ENCODE measurements at regions not wholly inside any gene's neighbourhood (a gene's known extent, or its start where the extent isn't known, plus 50 kb on each side); places are given as distances from the start of the nearest gene placed in this dataset.

GRCh38 chr2:185472574-185472973 is 266.0 kb upstream of the FSIP2 start:
- ATAC-seq (ENCODE audit: poor library complexity) (no peak), DNase-seq (no peak)
- H3K9me3 Mint-ChIP-seq, result no peaks in the 10 kb centered on the region
- H3K9me3 ChIP-seq (ENCODE audit: control insufficient read depth in 1 of 2, insufficient read depth in 1 of 2, low read length in 2 of 2), result peaks cover 0 to 19% of the 10 kb centered on the region in 2 experiments
- intact Hi-C loops (cut with DNase I, micrococcal nuclease), result no loop called here
- no peak overlapping the region for H3K4me3 Mint-ChIP-seq
- TF ChIP-seq CTCF (IDR thresholded peaks at IDR 0.05), result no peak
- POLR2A ChIA-PET, result no interaction called here
- H3K27ac ChIP-seq (ENCODE audit: low read depth in 1 of 2, low read length in 2 of 2), result no peak overlapping the region
- H3K36me3 ChIP-seq (ENCODE audit: insufficient read depth, low read length), result no peaks in the 10 kb centered on the region
- no peaks in the 10 kb centered on the region for H3K27me3 ChIP-seq (ENCODE audit: control insufficient read depth in 1 of 2, insufficient read depth in 2 of 2, low read length in 2 of 2)
- no peaks in the 10 kb centered on the region for H3K4me1 Mint-ChIP-seq (ENCODE audit: low read depth)
- H3K36me3 Mint-ChIP-seq (ENCODE audit: low read depth), result no peaks in the 10 kb centered on the region
- CTCF ChIA-PET, result no interaction called here
- no peak overlapping the region for H3K4me3 ChIP-seq (ENCODE audit: low read length)
- no peaks in the 10 kb centered on the region for H3K4me1 ChIP-seq (ENCODE audit: insufficient read depth, low read length)
- H3K27me3 Mint-ChIP-seq, result no peaks in the 10 kb centered on the region
- H3K27ac Mint-ChIP-seq, result no peak overlapping the region

GRCh38 chr2:185473838-185474237 is 264.8 kb upstream of the FSIP2 start:
- Histone ChIP-seq H3K9me3 (ENCODE audit: control insufficient read depth in 1 of 2, insufficient read depth in 1 of 2, low read length in 2 of 2) (peaks cover 0 to 19% of the 10 kb centered on the region in 2 experiments), H3K4me3 (ENCODE audit: low read length) (no peak overlapping the region), H3K4me1 (ENCODE audit: insufficient read depth, low read length) (no peaks in the 10 kb centered on the region), H3K27ac (ENCODE audit: low read depth in 1 of 2, low read length in 2 of 2) (no peak overlapping the region), H3K27me3 (ENCODE audit: control insufficient read depth in 1 of 2, insufficient read depth in 2 of 2, low read length in 2 of 2) (no peaks in the 10 kb centered on the region), H3K36me3 (ENCODE audit: insufficient read depth, low read length) (no peaks in the 10 kb centered on the region)
- intact Hi-C loops (cut with DNase I, micrococcal nuclease), result no loop called here
- DNase-seq (no peak), ATAC-seq (ENCODE audit: poor library complexity) (no peak)
- POLR2A ChIA-PET, result no interaction called here
- H3K27ac Mint-ChIP-seq, result no peak overlapping the region
- TF ChIP-seq CTCF (IDR thresholded peaks at IDR 0.05), result no peak
- no peaks in the 10 kb centered on the region for H3K27me3 Mint-ChIP-seq
- H3K4me1 Mint-ChIP-seq (ENCODE audit: low read depth), result no peaks in the 10 kb centered on the region
- H3K9me3 Mint-ChIP-seq, result no peaks in the 10 kb centered on the region
- CTCF ChIA-PET, result no interaction called here
- no peaks in the 10 kb centered on the region for H3K36me3 Mint-ChIP-seq (ENCODE audit: low read depth)
- no peak overlapping the region for H3K4me3 Mint-ChIP-seq

- POLR2A ChIA-PET, result no interaction called here
- Mint-ChIP-seq H3K27ac (no peak overlapping the region), H3K36me3 (ENCODE audit: low read depth) (no peaks in the 10 kb centered on the region), H3K27me3 (no peaks in the 10 kb centered on the region), H3K9me3 (no peaks in the 10 kb centered on the region), H3K4me1 (ENCODE audit: low read depth) (no peaks in the 10 kb centered on the region), H3K4me3 (no peak overlapping the region)
- Histone ChIP-seq H3K27ac (ENCODE audit: low read depth in 1 of 2, low read length in 2 of 2) (no peak overlapping the region), H3K27me3 (ENCODE audit: control insufficient read depth in 1 of 2, insufficient read depth in 2 of 2, low read length in 2 of 2) (no peaks in the 10 kb centered on the region), H3K9me3 (ENCODE audit: control insufficient read depth in 1 of 2, insufficient read depth in 1 of 2, low read length in 2 of 2) (peaks cover 0 to 19% of the 10 kb centered on the region in 2 experiments), H3K4me1 (ENCODE audit: insufficient read depth, low read length) (no peaks in the 10 kb centered on the region), H3K4me3 (ENCODE audit: low read length) (no peak overlapping the region), H3K36me3 (ENCODE audit: insufficient read depth, low read length) (no peaks in the 10 kb centered on the region)
- ATAC-seq (ENCODE audit: poor library complexity) (no peak), DNase-seq (no peak)
- CTCF ChIA-PET, result no interaction called here
- intact Hi-C loops (cut with DNase I, micrococcal nuclease), result no loop called here
- TF ChIP-seq CTCF (IDR thresholded peaks at IDR 0.05), result no peak
These were observed 262.7 kb upstream of the FSIP2 start for GRCh38 chr2:185475914-185476313.

Measured in CD4-positive, alpha-beta T cell (primary cell).